Medulla oblongata (tissue), 1 donor: ENCODE measurements at regions not wholly inside any gene's neighbourhood (a gene's known extent, or its start where the extent isn't known, plus 50 kb on each side); places are given as distances from the start of the nearest gene placed in this dataset.
"Not testable (repeated sequence)": the region's sequence is repeated elsewhere in the genome, so short reads cannot be mapped to it uniquely, and the experiment has no call there.

ENCODE experiments used
- DNase-seq: peaks from one replicate; pipeline ENCODE4 v3.0.0-alpha.2; 2015; ENCODE audit errors: extremely low spot score

DNA sequence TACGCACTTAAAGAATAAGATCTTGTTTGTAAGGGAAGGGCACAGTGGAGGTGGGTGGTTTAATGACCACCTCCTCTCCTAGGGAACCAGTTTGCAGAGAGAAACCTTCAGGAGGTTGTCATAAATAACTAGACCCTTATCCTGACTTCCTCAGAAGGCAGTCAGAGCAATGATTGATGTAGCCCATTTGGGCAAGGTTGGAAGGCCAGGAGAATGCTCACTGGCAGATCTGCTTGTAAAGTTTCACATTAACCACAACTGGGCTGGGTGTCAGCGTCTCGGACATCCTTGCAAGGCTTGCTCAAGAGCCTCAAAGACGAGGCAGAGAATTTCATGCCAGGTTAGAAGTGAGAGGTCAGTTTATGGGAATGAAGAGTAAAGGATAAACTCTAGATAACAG lies 87.6 kb upstream of the TRABD2B start:
- DNase-seq = no peak

DNA sequence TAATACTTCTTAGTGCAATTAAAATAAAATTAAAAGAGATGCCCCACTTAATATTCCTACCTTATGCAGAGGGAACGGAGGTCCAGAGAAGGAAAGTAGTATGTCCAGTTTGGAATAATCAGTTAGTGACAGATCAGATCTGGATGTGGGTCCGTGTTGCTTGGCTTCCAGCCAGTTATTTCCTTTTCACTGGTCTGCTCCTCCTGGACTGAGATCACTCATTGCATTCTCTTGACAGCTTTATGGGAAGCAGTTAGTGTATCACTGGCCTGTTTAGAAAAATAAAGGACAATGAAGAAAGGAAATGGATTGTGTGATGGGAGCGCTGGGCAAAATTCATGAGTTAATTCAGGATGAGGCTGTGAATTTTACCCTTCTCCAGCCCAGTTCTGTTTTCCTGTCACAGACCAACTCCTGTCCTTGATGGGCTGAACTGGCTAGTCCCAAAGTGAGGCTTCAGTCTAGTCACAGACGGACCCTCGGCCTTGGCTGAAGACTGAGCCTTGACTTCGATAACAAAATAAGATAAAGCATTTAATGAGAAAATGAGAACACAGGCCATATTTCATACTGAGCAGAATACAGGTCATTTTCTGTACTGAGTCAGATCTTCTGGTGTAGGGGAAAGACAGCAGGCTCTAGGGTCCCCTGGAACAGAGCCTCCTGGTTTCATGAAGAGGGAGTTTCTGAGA lies 85.2 kb upstream of the TRABD2B start:
- peak; percentile 9 for DNase-seq

- no peak for DNase-seq
Observed at GRCh38 chr1:48080331-48081255, 83.4 kb upstream of the TRABD2B start.

DNA sequence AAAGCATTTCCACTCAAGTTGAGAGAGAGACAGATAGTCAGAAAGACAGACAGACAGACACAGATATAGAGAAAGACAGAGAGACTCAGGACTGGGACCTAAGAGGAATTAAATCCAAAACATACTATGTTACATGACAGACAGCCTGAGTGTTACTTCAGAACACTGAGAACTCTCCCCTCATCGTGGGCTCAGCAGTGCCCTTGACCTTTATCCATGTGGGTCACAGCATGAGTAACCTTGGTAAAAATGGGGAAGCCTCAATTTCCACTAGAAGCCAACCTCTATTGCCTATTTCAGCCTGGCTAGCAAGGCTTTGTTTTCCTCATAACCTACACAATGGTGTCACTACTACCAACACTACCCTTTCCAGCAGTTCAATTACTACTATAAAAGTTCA lies 81.9 kb upstream of the TRABD2B start:
- no peak for DNase-seq

GRCh38 chr1:48077795-48078222 lies 80.6 kb upstream of the TRABD2B start:
- no peak for DNase-seq

- DNase-seq = no peak
Observed at GRCh38 chr1:48076017-48076416, 78.8 kb upstream of the TRABD2B start.

DNA sequence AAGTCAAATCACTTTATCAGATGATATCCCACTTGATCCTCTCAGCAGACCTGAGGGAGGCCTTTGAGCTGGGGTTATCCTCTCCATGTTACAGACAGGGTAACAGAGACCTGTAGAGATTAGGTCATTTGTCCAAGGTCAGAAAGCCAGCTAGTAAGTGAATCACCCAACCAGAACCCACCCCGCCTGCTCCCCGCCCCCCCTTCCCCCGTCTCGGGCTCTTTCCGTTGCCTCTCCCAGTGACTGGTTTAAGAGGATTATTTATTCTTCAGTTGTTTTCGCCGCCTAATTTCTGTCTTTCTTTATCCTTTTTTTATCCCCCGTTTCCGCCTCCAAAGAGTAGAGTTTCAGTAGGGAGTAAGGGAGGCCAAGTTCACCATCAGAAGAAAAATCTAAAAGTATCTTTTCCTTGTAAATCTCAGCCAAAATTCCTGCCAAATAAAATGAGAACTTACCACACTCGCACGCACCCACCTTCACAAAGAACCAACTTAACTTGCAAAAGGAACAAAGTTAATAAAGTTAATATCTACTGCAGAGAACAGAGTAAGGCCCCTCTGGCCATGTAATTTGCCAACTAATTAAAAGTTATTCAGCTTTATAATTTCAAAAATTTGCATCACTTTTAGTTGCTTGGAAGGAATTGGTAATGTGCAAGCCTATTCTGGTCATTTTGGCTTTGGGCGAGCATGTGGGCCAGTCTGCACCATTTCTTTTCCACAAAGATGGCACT lies 76.8 kb upstream of the TRABD2B start:
- DNase-seq = no peak

DNA sequence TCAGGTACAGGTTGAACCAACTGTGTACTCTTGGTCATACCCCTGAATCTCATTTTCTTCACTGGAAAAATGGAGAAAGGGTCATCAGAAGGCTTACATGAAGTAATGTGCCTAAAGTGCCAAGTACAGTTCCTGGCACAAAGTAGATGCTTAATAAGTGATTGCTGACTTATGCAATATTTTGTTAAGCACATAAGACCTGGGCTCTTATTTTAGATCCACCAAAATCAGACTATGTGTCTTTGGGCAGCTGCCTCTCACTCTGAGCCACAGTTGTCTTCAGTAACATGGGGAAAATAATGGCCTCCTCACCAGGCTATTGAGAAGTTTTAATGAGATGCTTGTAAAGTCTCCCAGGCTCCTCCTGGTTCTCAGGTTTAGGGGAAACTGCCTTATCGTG lies 74.3 kb upstream of the TRABD2B start:
- DNase-seq = no peak

GRCh38 chr1:48070396-48070750 lies 73.2 kb upstream of the TRABD2B start:
- DNase-seq = no peak

DNA sequence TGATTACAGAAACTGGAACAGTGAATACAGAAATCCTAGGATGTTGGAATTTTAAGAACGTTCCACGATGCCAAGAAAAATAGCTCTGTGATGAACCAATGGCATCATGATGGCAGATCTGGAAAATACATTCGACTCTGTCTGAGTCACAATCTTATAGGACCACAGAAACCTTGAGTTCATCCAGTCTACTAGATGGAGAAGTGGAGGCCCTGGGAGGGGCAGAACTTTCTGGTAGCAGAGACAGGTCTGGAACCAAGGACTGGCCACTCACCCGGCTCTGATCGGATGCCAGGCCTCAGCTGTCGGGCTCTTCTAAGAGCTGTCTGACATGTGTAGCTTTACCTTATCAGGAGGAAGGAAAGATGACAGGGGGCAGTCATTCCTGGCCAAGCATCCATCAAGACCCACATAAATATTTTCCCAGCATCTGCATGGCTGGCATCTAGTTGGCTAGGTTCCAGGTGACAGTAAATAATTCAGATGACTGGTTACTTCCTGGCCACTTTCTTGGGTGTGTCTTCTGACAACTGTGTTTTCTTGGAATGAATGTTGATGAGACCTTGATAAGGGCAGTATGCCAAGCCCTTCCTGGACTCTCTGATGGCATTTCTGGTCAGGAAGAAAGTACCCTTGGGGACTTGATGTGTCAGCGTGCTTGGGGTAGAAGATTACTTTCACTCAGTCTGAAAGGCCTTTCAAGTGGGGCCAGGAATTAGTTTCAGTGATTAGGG lies 72.6 kb upstream of the TRABD2B start:
- DNase-seq = no peak

DNA sequence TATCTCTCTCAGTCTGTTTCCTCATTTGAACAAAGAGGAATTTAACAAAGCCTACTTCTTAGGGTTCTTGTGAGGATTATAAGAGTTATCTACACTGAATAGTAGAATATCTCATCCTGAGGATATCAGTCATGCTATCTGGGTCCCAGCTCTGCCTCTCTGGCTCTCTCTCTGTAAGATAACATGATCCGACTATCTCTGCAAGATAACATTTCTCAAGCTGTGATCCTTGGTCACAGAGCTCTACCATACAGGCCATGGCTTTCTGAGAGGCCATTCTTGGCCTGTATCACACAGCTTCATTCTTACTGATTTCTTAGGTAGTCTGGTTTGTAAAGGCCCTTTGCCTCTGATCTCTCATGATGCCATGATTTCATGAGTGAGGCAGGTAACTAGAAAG lies 71.0 kb upstream of the TRABD2B start:
- DNase-seq = no peak

DNA sequence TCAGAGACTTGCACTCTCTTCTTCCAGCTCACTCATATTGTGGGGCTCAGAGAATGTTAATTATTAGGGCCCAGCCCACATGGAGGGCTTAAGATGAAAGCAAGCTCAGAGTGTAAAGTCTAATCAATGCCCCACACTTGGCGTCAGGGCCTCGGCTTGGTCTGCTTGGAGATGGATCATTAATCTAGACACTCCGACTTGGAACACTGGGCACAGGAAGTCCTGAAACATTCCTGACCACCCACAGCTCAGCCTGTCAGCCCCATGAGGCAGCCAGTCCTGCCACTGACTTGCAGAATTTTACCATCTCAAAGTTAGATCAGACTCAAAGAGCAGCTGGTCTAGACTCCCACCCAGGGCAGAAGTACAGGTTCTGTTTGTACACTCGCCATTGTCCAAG lies 69.8 kb upstream of the TRABD2B start:
- no peak for DNase-seq

- DNase-seq = not testable (repeated sequence)
Observed at GRCh38 chr1:48064693-48065092, 67.5 kb upstream of the TRABD2B start.

DNA sequence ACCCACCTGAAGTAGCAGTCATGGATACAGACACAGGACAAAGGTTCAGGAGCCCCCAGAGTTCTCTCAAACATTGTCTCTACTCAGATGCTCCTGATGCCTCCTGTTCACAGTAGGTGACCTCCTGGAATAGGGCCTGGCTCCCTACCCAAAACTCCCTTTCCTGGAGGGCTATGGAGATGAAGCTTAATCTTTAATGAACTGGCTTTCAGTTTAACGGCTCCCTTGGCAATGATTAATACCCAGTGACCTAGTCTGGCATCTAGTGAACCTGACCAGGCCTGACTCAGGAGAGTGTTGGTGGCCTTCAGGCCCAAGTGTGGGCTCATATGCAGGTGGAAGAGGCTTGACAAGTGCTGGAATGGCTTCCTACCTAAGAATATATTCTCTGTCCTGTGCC lies 65.2 kb upstream of the TRABD2B start:
- no peak for DNase-seq

DNA sequence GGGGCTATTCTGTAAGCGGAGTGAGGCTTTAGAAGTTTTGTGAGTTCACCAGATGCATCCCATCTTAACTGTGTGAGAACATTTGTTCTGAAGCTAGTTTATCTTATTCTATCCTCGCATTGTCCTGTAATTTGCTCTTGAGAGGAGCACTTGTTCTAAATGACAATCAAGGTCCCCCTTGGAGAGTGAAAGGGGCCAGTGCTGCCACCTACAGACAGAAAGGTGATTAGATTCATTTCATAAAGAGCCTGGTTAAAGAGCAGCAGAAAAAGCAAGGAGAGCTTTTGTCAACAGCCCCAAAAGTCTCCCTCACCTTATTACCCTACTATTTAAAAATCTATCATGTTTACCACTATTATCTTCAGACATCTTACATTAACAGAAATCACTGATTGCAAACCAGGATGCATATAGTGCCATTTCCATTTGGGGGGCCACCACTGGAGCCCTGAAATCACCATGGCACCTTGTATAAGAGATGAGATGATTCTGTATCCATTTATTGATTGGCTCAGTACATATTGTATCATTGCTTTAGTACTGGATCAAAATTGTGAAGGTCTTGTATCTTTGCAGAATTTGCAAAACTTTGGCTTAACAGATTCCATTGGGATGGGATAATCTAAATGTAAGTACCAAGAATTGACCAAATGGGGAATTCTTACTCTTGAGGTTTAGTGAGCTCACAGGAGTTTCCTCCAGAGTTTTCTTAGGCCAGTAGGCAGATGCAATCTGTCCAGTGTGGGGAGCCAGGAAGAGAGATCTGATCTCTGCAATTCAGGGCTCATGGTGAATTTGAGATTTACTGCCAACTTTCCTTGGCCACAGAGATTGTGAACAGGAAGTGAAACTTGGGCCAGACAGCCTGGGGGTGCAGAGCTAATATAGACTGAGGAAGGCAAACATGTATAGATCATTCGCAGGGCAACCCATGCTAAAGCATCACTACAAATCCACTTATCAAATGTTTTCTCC lies 64.3 kb upstream of the TRABD2B start:
- DNase-seq = peak; percentile 88

GRCh38 chr1:48059289-48059688 lies 62.1 kb upstream of the TRABD2B start:
- DNase-seq = no peak

- no peak for DNase-seq
Observed at GRCh38 chr1:48058135-48059025, 61.2 kb upstream of the TRABD2B start.

DNA sequence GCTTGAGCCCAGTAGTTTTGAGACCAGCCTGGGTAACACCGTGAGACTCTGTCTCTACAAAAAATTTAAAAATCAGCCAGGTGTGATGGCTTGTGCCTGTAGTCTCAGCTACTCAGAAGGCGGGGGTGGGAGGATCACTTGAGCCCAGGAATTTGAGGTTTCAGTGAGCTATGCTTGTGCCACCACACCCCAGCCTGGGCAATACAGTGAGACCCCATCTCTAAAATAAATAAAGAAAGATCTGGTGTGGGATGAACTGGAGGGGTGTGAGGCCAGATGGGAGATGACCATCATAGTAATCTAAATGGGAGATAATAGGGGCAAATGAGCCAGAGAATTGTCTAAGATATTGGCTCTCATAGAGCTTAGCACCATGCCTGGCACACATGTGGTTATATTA lies 60.1 kb upstream of the TRABD2B start:
- DNase-seq = no peak
